ENCODE measurements at regions not wholly inside any gene's neighbourhood (a gene's known extent, or its start where the extent isn't known, plus 50 kb on each side); places are given as distances from the start of the nearest gene placed in this dataset.

DNA sequence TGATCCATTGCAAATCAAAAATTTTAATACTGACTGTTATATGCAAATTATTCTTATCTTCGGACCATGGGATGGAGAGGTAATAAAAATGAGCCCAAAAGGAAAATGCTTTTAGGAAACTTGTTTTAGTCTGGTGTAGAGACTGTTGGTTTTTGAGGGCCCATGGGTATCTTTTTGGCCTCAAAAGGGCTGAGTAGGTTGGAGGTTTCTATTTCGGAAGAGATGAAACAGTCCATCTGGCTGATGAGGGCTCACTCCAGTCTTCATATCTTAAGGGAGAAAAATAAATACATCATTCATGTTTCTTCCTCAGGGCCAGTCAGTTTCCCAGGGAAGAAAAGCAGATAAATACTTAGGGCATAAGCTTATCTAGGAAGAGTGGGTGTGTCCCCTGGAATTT lies 290.7 kb downstream of the RMST start:
- TF ChIP-seq, protein P1, sequence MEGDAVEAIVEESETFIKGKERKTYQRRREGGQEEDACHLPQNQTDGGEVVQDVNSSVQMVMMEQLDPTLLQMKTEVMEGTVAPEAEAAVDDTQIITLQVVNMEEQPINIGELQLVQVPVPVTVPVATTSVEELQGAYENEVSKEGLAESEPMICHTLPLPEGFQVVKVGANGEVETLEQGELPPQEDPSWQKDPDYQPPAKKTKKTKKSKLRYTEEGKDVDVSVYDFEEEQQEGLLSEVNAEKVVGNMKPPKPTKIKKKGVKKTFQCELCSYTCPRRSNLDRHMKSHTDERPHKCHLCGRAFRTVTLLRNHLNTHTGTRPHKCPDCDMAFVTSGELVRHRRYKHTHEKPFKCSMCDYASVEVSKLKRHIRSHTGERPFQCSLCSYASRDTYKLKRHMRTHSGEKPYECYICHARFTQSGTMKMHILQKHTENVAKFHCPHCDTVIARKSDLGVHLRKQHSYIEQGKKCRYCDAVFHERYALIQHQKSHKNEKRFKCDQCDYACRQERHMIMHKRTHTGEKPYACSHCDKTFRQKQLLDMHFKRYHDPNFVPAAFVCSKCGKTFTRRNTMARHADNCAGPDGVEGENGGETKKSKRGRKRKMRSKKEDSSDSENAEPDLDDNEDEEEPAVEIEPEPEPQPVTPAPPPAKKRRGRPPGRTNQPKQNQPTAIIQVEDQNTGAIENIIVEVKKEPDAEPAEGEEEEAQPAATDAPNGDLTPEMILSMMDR (conservative IDR thresholded peaks at IDR 0.05) = no peak
- no peak overlapping the region for H3K27ac ChIP-seq

DNA sequence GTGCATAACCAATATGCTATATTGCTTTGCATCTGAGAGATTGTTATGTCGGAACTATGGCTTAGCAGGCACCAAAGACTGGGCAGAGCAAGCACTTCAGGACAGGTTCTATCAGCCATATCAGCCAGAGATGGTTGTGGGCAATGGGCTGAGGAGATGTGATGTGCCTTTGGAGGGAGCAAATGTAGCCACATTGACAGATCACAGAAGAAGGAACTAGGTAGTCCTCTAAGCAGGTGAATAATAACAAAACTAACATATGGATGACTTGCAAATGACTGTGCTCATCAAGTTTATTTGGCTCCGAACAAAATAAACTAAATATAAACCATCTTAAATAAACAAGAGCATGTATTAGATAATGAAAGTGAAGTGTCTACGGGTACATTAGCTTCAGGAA lies 291.7 kb downstream of the RMST start:
- no peak overlapping the region for H3K27ac ChIP-seq
- TF ChIP-seq, protein P1 (conservative IDR thresholded peaks at IDR 0.05) = no peak

DNA sequence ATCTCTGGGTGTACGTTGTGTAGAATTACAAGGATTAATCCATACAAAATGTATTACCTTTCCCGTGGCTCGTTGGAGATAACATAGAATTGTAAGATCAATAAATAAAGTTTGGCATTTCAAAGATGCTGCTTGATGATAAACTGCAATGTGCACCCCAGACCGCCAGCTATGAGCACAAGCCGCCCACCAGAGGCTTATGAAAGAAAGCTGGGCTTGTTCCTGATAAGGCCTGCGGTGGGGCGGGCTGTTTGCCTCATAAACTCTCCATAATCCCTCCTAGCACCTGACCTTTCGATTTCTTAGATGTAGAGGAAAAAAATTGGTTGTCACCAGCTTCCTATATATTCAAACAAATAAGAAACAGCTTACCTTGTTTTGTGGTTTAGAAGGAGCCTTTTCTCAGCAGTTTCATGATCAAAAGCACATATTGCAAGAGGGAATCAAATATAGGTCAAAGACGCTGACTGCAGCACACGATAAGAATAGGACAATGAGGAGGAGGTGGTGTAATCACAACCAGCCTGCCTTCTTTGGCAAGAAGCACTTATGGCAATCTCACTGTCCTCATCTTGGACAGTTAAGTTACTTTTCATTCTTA lies 293.6 kb downstream of the RMST start:
- no peak overlapping the region for H3K27ac ChIP-seq

DNA sequence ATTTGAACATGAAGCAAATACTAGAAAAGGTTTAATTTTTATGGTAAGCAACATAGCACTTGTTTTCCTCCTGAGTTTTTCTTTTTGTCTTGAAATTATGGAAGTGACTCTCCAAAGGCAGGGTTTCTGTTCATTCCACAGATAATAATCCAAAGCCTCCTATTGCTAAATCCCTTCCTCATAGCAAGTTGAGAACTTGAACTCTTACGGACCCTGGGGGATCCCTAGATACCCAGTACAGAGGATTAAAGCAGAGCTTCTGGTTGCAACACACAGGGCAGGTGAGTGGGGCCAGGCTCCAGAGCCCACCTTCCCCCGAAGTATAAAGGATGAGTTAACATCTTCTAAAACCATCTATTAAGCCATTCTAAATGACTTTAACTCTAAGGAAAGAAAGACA lies 294.1 kb downstream of the RMST start:
- TF ChIP-seq, protein P1 (conservative IDR thresholded peaks at IDR 0.05) = no peak
- no peak overlapping the region for H3K27ac ChIP-seq

More for the DNA sequence above, 293.6 kb downstream of the RMST start:
- TF ChIP-seq, protein P1 (conservative IDR thresholded peaks at IDR 0.05) = no peak

DNA sequence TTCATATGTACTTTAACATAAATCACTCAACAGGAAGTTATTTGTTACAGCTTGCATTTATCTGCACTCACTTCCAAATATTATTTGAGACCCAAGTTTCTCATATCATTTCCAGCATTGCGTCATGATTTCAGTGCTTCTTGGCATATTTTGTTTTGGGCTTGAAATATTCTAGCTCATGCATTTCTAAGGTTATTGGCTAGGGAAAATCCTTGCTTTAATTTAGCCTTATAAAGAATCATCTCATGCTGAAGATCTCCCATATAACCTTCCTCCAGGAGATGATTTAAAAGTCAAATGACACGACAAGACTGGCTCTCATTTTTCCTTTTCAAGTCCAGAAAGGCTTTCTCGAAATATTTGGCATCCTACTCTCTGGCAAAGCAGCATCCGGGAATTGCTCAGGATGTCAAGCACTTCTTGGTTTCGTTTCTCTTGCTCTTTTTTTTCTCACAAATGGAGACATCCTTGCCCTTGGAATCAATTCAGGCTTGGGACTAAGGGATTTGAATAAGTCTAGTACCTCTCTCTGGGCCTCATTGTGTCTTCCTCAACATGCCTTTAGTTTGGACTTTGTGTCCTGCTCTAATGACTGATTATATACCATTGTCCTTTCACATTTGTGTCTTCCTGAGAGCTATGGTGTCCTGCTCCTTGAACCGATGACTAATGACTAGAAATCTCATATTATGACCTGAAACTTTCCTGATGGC lies 295.0 kb downstream of the RMST start:
- TF ChIP-seq, protein P1 (conservative IDR thresholded peaks at IDR 0.05) = no peak

DNA sequence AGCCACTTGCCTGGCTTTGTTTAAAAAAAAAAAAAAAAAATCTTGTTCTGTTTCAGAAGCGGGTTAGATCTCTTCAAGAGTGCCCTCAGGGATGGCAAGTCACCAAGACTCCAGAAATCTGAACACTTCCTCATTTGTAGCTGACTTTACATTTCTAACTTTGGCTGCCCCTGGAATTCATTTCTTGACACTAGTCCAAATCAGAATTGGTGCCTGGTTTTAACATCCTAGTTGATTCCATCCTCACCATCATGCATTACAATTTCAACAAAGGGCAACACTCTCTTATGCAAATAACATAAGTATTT lies 295.5 kb downstream of the RMST start:
- TF ChIP-seq, protein P1 (conservative IDR thresholded peaks at IDR 0.05) = no peak
- no peak overlapping the region for H3K27ac ChIP-seq

More for the DNA sequence above, 295.0 kb downstream of the RMST start:
- no peak overlapping the region for H3K27ac ChIP-seq

DNA sequence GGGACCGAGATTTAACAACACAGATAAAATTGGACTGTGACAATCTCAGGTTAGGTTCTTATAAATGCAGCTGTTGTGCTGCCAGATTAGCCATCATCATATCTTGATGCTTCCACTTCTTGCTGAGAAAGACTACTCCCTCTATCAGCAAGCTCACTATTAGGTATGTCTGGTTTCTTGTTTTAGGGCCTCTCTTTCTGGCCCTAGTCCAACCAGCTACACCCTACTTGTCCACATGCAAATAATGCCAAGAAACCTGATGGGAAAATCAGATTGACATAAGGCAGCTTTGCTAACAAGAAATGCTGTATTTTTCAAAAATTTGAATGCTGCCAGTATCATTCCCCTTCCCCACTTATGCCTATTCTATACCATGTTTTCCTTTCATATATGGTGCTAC lies 296.0 kb downstream of the RMST start:
- no peak overlapping the region for H3K27ac ChIP-seq
- TF ChIP-seq, protein P1 (conservative IDR thresholded peaks at IDR 0.05) = no peak
